H1 (cell line): ENCODE measurements at regions not wholly inside any gene's neighbourhood (a gene's known extent, or its start where the extent isn't known, plus 50 kb on each side); places are given as distances from the start of the nearest gene placed in this dataset.

Source experiments
- CREB1 ChIP-seq: IDR thresholded peaks from 2 replicates; pipeline ENCODE4 v1.6.1; 2012; ENCODE audit warnings: inconsistent platforms
- CTCF ChIP-seq, 3 experiments: IDR thresholded peaks; 1 replicate in 2 of 3; 2 replicates in 1 of 3; pipeline versions ENCODE4 v1.5.1 to v1.6.1; 2011; ENCODE audit warnings: low read length in 3 of 3, mild to moderate bottlenecking in 3 of 3, inconsistent platforms in 2 of 3, low read depth in 1 of 3, moderate library complexity in 1 of 3; ENCODE audit not compliant: insufficient read depth in 1 of 3; ENCODE audit errors: control extremely low read depth in 1 of 3
- EP300 ChIP-seq, 2 experiments: IDR thresholded peaks; 1 replicate in 1 of 2; 2 replicates in 1 of 2; pipeline ENCODE4 v1.6.1; 2011 to 2012; ENCODE audit warnings: low read depth in 2 of 2, low read length in 2 of 2, mild to moderate bottlenecking in 2 of 2, borderline replicate concordance in 1 of 2, inconsistent platforms in 1 of 2, moderate library complexity in 1 of 2
- EZH2 ChIP-seq: fragments of 200-600 bp; sonication (generic); IDR thresholded peaks from 2 replicates; pipeline ENCODE4 v1.7.1; 2012; ENCODE audit warnings: low read depth, mild to moderate bottlenecking, moderate library complexity, low read length, inconsistent platforms; ENCODE audit not compliant: severe bottlenecking
- GABPA ChIP-seq: IDR thresholded peaks from 2 replicates; pipeline ENCODE4 v1.6.1; 2011; ENCODE audit warnings: mild to moderate bottlenecking, low read length, moderate library complexity, borderline replicate concordance; ENCODE audit not compliant: insufficient read depth
- MAX ChIP-seq: IDR thresholded peaks from 2 replicates; pipeline ENCODE4 v1.6.1; 2012; ENCODE audit warnings: inconsistent platforms
- POLR2AphosphoS5 ChIP-seq: IDR thresholded peaks from 2 replicates; pipeline ENCODE4 v1.6.1; 2011; ENCODE audit warnings: low read depth, low read length
- RAD21 ChIP-seq, 2 experiments: IDR thresholded peaks in 1 of 2; conservative IDR thresholded peaks in 1 of 2; 2 replicates each; pipeline ENCODE4 v1.6.1; 2011; ENCODE audit warnings: low read depth in 2 of 2, low read length in 2 of 2, improper control_type of control experiment in 1 of 2, inconsistent platforms in 1 of 2, mild to moderate bottlenecking in 1 of 2, moderate library complexity in 1 of 2
- SIN3A ChIP-seq, 2 experiments: IDR thresholded peaks in 1 of 2; conservative IDR thresholded peaks in 1 of 2; 2 replicates each; pipeline ENCODE4 v1.6.1; 2011 to 2012; ENCODE audit warnings: low read length in 2 of 2, improper control_type of control experiment in 1 of 2, low read depth in 1 of 2, mild to moderate bottlenecking in 1 of 2
- TEAD4 ChIP-seq: IDR thresholded peaks from 2 replicates; pipeline ENCODE4 v1.6.1; 2012; ENCODE audit warnings: low read depth, low read length, inconsistent platforms, mixed read lengths

- TF ChIP-seq POLR2AphosphoS5, result no peak
- no peak for TF ChIP-seq EZH2
- no peak for TF ChIP-seq CREB1
- TF ChIP-seq CTCF (IDR thresholded peaks at IDR 0.05; ENCODE audit: control extremely low read depth in 1 of 3, insufficient read depth in 1 of 3, low read depth in 1 of 3, low read length in 3 of 3), result no peak
- no peak for TF ChIP-seq EP300 (IDR thresholded peaks at IDR 0.05; ENCODE audit: borderline replicate concordance in 1 of 2, low read depth in 2 of 2, low read length in 2 of 2)
- TF ChIP-seq RAD21 (IDR thresholded peaks at IDR 0.05 in 1 of 2, conservative IDR thresholded peaks at IDR 0.05 in 1 of 2; ENCODE audit: low read depth in 2 of 2, low read length in 2 of 2), result no peak
- no peak for TF ChIP-seq SIN3A (conservative IDR thresholded peaks at IDR 0.05 in 1 of 2, IDR thresholded peaks at IDR 0.05 in 1 of 2; ENCODE audit: low read depth in 1 of 2, low read length in 2 of 2)
- no peak for TF ChIP-seq MAX
- no peak for TF ChIP-seq TEAD4
- no peak for TF ChIP-seq GABPA
These were observed 404.8 kb downstream of the CDH2 start for GRCh38 chr18:27772081-27772480.
